WTC11 (cell line): ENCODE measurements at regions not wholly inside any gene's neighbourhood (a gene's known extent, or its start where the extent isn't known, plus 50 kb on each side); places are given as distances from the start of the nearest gene placed in this dataset.

Experiments
- ELF4 ChIP-seq: sonication (generic); formaldehyde crosslinking; IDR thresholded peaks from 2 replicates; pipeline ENCODE4 v1.8.1; 2022; ENCODE audit warnings: low read depth, mild to moderate bottlenecking, moderate library complexity, missing genetic modification reagents
- FOXK1 ChIP-seq: sonication (generic); formaldehyde crosslinking; IDR thresholded peaks from 2 replicates; pipeline ENCODE4 v1.8.0; 2022; ENCODE audit warnings: mild to moderate bottlenecking, moderate library complexity, missing genetic modification reagents
- IRF1 ChIP-seq: sonication (generic); formaldehyde crosslinking; IDR thresholded peaks from 2 replicates; pipeline ENCODE4 v1.8.0; 2023; ENCODE audit warnings: missing genetic modification reagents
- NFYB ChIP-seq: sonication (generic); formaldehyde crosslinking; conservative IDR thresholded peaks from 2 replicates; pipeline ENCODE4 v1.8.0; 2022; ENCODE audit warnings: low read depth, missing genetic modification reagents
- RELA ChIP-seq: sonication (generic); formaldehyde crosslinking; IDR thresholded peaks from 2 replicates; pipeline ENCODE4 v1.8.1; 2022; ENCODE audit warnings: missing genetic modification reagents, mild to moderate bottlenecking, borderline replicate concordance
- SP1 ChIP-seq: sonication (generic); formaldehyde crosslinking; conservative IDR thresholded peaks from 2 replicates; pipeline ENCODE4 v1.8.1; 2022; ENCODE audit warnings: missing genetic modification reagents
- TEAD4 ChIP-seq: sonication (generic); formaldehyde crosslinking; IDR thresholded peaks from 2 replicates; pipeline ENCODE4 v1.8.0; 2022; ENCODE audit warnings: mild to moderate bottlenecking, missing genetic modification reagents
- ZNF121 ChIP-seq: sonication (generic); formaldehyde crosslinking; IDR thresholded peaks from 2 replicates; pipeline ENCODE4 v1.8.0; 2023; ENCODE audit warnings: missing genetic modification reagents
- ZNF281 ChIP-seq: sonication (generic); formaldehyde crosslinking; IDR thresholded peaks from 2 replicates; pipeline ENCODE4 v1.8.0; 2023; ENCODE audit warnings: mild to moderate bottlenecking, missing genetic modification reagents
- ZNF396 ChIP-seq: fragments of 250-450 bp; sonication (Bioruptor Pico); IDR thresholded peaks from 2 replicates; pipeline ENCODE4 v1.8.0; 2021; ENCODE audit warnings: mild to moderate bottlenecking, moderate library complexity, borderline replicate concordance
- ZNF423 ChIP-seq: fragments of 250-450 bp; sonication (Bioruptor Pico); IDR thresholded peaks from 2 replicates; pipeline ENCODE4 v2.1.2; 2022; ENCODE audit warnings: mild to moderate bottlenecking, moderate library complexity
- TF ChIP-seq, protein P1 (sequence below): fragments of 200-600 bp; IDR thresholded peaks from 2 replicates; pipeline ENCODE4 v1.8.0; 2022; ENCODE audit warnings: antibody characterized with exemption
- TF ChIP-seq, protein P2 (sequence below): sonication (generic); formaldehyde crosslinking; IDR thresholded peaks from 2 replicates; pipeline ENCODE4 v1.8.0; 2022; ENCODE audit warnings: mild to moderate bottlenecking, missing genetic modification reagents

- TF ChIP-seq TEAD4 (no peak), FOXK1 (no peak), IRF1 (no peak), NFYB (CRISPR knock-in tag) (no peak), ZNF281 (CRISPR knock-in tag) (no peak), ZNF423 (no peak), ZNF396 (no peak), ZNF121 (no peak), RELA (CRISPR knock-in tag) (no peak), ELF4 (CRISPR knock-in tag) (no peak), SP1 (no peak)
- TF ChIP-seq, protein P1, sequence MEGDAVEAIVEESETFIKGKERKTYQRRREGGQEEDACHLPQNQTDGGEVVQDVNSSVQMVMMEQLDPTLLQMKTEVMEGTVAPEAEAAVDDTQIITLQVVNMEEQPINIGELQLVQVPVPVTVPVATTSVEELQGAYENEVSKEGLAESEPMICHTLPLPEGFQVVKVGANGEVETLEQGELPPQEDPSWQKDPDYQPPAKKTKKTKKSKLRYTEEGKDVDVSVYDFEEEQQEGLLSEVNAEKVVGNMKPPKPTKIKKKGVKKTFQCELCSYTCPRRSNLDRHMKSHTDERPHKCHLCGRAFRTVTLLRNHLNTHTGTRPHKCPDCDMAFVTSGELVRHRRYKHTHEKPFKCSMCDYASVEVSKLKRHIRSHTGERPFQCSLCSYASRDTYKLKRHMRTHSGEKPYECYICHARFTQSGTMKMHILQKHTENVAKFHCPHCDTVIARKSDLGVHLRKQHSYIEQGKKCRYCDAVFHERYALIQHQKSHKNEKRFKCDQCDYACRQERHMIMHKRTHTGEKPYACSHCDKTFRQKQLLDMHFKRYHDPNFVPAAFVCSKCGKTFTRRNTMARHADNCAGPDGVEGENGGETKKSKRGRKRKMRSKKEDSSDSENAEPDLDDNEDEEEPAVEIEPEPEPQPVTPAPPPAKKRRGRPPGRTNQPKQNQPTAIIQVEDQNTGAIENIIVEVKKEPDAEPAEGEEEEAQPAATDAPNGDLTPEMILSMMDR = no peak
- TF ChIP-seq, protein P2, sequence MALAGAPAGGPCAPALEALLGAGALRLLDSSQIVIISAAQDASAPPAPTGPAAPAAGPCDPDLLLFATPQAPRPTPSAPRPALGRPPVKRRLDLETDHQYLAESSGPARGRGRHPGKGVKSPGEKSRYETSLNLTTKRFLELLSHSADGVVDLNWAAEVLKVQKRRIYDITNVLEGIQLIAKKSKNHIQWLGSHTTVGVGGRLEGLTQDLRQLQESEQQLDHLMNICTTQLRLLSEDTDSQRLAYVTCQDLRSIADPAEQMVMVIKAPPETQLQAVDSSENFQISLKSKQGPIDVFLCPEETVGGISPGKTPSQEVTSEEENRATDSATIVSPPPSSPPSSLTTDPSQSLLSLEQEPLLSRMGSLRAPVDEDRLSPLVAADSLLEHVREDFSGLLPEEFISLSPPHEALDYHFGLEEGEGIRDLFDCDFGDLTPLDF (CRISPR knock-in tag) = no peak
These were observed 50.0 kb upstream of the TMTC4 start for GRCh38 chr13:100724568-100724967.
